A172 (cell line): ENCODE measurements at regions not wholly inside any gene's neighbourhood (a gene's known extent, or its start where the extent isn't known, plus 50 kb on each side); places are given as distances from the start of the nearest gene placed in this dataset.
A peak's percentile ranks its signal among the peaks of the same experiment; 100 is the strongest.

ENCODE experiments used
- DNase-seq: peaks from one replicate; pipeline ENCODE4 v3.0.0-alpha.2; 2015; ENCODE audit warnings: low spot score

GRCh38 chr9:81193362-81194339, 495.7 kb downstream of the TLE1 start:
- DNase-seq, result no peak

DNA sequence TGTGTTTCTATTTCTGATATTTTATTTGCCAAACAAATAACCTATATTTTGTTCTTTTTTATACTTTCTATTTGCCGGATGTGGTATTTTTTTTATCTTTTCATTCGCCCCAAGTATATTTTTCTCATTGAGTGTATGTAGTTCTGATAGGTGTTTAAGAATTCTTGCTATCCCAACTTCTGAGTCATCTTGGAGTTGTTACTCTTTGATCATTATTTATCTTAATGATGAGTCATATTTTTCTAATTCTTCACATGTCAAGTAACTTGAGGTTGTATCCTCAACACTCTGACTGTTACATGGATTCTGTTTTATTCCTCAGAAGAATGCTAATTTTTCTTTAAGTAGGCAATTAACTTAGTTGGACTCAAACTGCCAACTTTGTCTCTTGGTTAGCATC, 498.1 kb downstream of the TLE1 start:
- peak; percentile 16 for DNase-seq

GRCh38 chr9:81190659-81191058, 498.7 kb downstream of the TLE1 start:
- no peak for DNase-seq

DNA sequence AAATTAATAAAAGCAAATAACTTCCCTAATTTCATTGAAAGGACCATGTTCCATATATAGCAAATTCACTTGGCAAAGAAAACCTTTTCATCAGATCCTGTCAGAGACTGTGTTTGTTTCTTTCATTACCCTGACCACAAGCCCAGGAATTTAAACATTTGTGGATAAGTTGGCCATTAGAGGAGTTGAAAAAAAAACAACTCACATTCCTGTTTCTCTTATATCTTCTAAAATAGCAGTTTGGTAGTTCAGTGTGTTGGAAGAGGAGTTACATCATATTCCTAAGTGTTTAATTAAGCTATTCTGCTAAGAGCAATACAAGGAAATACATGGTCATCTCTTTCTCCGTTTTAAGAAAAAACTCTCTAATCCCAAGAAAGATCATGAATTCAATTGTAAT, 505.6 kb downstream of the TLE1 start:
- DNase-seq, result peak; percentile 80

DNA sequence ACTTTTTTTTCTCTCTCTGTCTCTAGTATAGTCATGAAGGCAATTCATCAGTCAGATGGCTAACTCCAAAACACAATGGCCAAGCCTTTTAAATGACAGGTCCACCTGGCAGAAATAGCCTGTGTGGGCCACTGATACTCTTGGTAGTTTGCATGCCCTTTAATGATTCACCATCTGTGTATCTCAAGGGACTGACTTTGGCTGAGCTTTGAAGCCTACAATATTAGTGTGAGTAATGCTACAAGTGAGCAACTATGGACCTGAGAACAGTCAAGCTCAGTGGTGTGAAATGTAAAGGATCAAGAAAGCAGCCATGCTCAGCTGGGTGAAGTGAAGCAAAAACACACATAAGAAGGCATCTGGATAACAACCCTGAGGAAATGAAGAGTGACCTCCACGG, 506.9 kb downstream of the TLE1 start:
- DNase-seq, result peak; percentile 53

- no peak for DNase-seq
Observed at GRCh38 chr9:81174023-81174422, 515.3 kb downstream of the TLE1 start.

- DNase-seq, result no peak
Observed at GRCh38 chr9:81171689-81172088, 517.7 kb downstream of the TLE1 start.

- DNase-seq, result no peak
Observed at GRCh38 chr9:81162361-81162760, 527.0 kb downstream of the TLE1 start.

DNA sequence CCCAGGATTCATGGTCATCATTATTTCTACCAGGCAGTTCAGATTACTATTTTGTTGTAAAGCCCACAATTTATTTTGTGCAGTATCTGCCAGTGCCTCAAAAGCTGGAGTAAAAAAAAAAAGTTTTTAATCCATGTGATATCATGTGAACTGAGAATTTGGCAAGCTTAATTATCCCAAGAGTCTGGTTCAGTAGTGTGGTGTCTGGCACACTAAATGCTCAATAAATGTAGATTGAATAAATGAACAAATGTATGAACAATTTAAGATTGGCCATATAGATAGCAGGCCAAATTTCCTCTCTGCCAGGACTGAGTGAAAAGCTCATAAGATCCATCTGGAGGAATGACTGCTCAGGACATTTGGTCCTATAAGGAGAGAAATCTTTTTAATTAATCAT, 533.0 kb downstream of the TLE1 start:
- DNase-seq, result no peak

- DNase-seq, result no peak
Observed at GRCh38 chr9:81150016-81150625, 539.2 kb downstream of the TLE1 start.

DNA sequence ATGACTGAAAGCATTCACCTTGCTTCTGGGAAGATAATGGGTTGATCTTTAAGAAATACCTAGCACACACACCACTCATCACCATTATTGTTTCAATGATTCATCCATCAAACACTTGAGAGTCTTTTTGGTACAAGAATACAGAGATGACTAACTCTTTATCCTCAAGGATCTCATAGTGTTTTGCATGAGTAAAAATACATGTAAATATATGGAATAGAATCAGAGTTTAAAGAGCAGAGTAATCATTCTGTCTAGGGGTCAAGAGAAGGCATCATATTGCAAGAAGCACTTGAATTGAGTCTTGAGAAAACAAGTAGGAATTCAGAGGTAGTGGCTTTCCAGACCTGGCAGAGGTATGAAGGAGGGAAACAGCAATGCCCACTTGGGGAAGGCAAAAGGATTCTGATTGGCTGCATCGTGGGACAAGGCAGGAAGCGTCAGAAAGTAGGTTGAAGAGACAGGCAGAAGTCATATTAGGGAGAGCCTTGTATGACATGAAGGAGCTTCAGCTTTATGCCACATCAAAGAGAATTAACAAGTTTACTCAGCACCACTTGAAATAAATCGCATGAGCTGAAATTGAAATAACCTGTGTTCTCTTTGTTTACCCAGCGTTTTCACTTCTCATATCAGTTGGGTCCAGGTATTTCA, 542.5 kb downstream of the TLE1 start:
- peak; percentile 51 for DNase-seq

GRCh38 chr9:81146241-81146640, 543.1 kb downstream of the TLE1 start:
- no peak for DNase-seq

DNA sequence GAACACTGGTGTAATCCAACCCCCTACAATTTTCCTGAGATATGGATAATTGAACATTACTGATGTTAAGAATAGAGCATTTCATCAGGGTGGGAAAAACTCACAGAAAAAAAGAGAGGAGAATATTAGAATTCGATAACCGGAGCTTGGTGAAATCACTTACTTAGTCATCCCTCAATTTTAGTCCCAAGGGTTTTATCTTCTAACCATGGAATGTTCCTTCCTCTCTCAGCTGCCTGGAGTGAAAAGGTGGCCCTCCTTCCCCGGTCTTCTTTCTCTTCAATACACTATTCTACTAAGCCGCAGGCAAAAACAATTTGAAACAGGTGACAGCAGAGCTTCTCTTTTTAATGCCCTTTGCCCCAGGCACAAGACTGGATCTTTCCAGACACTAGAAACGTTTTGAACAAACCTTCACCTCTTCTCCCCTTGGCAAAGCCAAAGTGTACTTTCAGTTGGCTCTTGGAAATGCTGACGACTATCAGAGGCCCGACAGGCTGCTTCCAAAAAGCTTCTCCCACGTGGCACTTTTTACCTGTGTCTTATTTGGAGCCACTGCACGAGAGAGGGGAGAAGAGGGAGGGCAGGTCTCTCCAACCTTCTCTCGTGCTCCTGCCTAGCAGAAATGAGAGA, 543.9 kb downstream of the TLE1 start:
- no peak for DNase-seq

DNA sequence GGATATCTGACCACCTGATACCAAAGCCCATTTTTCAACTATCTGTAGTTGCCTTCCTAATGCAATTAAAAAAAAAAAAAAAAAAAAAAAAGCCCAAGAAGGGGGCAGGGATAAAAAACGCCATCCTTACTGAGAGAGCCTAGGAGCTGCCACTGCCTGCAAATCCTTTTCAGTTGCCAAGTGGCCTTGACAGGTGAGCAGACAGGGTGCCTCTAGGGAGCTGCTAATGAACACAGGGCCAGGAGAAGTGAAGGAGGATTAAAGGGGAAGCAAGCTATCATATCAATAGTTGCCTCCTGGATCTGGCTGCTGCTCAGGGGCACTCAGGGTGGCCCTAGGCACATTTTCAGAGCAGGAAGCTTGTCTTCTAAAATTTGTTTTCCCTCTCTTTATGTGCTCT, 547.4 kb downstream of the TLE1 start:
- no peak for DNase-seq

DNA sequence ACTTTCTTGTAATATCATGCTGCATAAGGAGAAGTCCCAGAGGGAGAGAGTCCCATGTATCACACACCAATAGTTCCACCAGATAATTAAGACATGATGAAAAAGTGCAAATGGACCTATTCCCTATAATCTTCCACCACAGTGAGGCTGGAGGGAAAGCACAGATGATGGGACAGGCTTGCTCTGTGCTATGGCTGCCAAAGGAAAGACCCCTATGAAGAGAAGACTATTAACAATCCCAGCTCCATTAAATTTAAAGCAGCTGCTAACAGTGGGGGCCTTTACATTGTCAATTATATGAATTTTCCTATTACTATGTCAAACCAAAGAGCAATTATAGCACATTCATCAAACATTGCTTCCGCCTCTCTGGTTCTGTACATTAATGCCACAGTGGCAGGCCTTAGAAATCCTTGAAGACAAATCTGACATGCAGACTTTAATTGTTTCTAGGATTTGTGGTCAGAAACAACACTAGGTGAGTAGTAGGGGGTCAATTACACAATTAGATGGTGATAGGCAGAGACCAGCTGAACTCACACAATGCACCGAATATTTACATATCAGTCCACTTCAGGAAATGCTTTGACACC, 551.3 kb downstream of the TLE1 start:
- DNase-seq, result no peak

GRCh38 chr9:81132796-81133195, 556.6 kb downstream of the TLE1 start:
- peak; percentile 36 for DNase-seq

- peak; percentile 68 for DNase-seq
Observed at GRCh38 chr9:81132318-81132717, 557.0 kb downstream of the TLE1 start.

GRCh38 chr9:81128701-81129100, 560.6 kb downstream of the TLE1 start:
- no peak for DNase-seq

- peak; percentile 39 for DNase-seq
Observed at GRCh38 chr9:81125446-81126092, 563.8 kb downstream of the TLE1 start.

DNA sequence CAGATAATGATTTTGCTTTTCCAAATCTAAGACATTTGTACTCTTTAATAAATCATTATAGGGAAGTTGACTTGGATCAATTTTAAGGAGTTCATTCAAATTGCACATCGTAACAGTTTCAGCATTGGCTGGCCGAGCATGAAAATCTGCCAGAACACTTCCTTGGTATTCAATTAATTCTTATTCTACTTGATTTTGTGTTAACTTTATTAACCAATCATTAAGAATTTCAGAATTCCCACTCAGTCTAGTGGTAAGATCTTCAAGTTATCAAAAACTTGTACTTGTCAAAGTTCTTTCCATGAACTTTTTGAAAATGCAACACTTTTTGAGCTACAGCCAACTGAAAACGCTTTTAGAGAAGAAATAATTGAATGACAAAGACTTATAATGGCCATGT, 565.8 kb downstream of the TLE1 start:
- no peak for DNase-seq

DNA sequence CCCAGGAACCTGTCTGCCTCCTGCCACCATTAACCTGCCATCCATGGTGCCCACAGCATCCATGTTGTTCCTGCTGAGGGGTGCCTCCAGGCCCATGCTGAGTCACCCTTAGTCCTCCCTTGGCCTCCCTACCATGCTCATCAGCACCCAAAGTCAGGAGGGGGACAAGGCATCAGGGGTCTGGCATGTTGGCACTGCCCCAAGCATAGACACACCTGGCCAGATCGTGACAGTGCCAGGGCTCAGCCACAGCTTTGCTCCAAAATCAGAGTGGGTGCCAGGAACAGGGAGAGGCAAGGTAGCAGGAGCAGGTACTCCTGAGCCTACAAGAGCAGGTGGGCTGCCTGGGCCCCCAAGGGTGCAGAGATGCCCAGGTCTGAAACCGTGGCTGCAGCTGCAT, 566.6 kb downstream of the TLE1 start:
- DNase-seq, result no peak
